Mammary epithelial cell (primary cell): ENCODE measurements at regions not wholly inside any gene's neighbourhood (a gene's known extent, or its start where the extent isn't known, plus 50 kb on each side); places are given as distances from the start of the nearest gene placed in this dataset.

Source experiments
- EZH2 ChIP-seq: IDR thresholded peaks from 2 replicates; pipeline ENCODE4 v1.6.1; 2012; ENCODE audit warnings: low read length, inconsistent platforms, borderline replicate concordance
- TF ChIP-seq, protein P1 (sequence below), 2 donors: IDR thresholded peaks in 1 of 2; conservative IDR thresholded peaks in 1 of 2; 2 replicates each; pipeline ENCODE4 v1.5.1; 2011 to 2012; ENCODE audit warnings: inconsistent platforms in 2 of 2, low read length in 2 of 2, mild to moderate bottlenecking in 2 of 2, control low read depth in 1 of 2, low read depth in 1 of 2; ENCODE audit not compliant: insufficient read depth in 1 of 2; ENCODE audit errors: extremely low read depth in 1 of 2

DNA sequence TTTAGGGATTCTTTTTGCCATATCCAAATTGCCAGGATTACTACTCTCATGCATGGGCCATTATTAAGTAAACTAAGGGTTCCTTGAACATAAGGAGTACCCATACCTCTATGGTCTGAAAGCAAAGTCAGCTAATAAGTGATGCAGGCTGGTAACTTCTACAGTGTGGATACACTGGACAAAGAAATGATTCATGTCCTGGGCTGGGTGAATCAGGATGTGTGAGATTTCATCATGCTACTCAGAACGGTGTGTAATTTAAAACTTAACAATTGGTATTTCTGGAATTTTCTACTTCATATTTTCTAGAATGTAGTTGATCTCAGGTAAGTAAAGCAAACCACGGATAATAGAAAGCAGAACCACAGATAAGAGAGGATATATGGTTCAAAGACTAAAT is 428.8 kb downstream of the CHSY3 start:
- TF ChIP-seq, protein P1, sequence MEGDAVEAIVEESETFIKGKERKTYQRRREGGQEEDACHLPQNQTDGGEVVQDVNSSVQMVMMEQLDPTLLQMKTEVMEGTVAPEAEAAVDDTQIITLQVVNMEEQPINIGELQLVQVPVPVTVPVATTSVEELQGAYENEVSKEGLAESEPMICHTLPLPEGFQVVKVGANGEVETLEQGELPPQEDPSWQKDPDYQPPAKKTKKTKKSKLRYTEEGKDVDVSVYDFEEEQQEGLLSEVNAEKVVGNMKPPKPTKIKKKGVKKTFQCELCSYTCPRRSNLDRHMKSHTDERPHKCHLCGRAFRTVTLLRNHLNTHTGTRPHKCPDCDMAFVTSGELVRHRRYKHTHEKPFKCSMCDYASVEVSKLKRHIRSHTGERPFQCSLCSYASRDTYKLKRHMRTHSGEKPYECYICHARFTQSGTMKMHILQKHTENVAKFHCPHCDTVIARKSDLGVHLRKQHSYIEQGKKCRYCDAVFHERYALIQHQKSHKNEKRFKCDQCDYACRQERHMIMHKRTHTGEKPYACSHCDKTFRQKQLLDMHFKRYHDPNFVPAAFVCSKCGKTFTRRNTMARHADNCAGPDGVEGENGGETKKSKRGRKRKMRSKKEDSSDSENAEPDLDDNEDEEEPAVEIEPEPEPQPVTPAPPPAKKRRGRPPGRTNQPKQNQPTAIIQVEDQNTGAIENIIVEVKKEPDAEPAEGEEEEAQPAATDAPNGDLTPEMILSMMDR (conservative IDR thresholded peaks at IDR 0.05 in 1 of 2, IDR thresholded peaks at IDR 0.05 in 1 of 2; ENCODE audit: extremely low read depth in 1 of 2, insufficient read depth in 1 of 2, low read depth in 1 of 2, low read length in 2 of 2), result no peak
- no peak for TF ChIP-seq EZH2
